ENCODE measurements at regions not wholly inside any gene's neighbourhood (a gene's known extent, or its start where the extent isn't known, plus 50 kb on each side); places are given as distances from the start of the nearest gene placed in this dataset.

- no peak for DNase-seq
- TF ChIP-seq CTCF (IDR thresholded peaks at IDR 0.05) = no peak
- no peaks in the 10 kb centered on the region for H3K4me1 ChIP-seq (ENCODE audit: low read depth)
- H3K4me3 ChIP-seq = no peak overlapping the region
- H3K9me3 ChIP-seq = no peaks in the 10 kb centered on the region
- ATAC-seq = no peak
- intact Hi-C loops (cut with DNase I, micrococcal nuclease) = no loop called here
- H3K36me3 ChIP-seq (ENCODE audit: low read depth) = no peaks in the 10 kb centered on the region
Observed at GRCh38 chr1:157288492-157288891, 150.3 kb upstream of the ETV3 start.

- no peaks in the 10 kb centered on the region for H3K36me3 ChIP-seq (ENCODE audit: low read depth)
- no peaks in the 10 kb centered on the region for H3K9me3 ChIP-seq
- no peaks in the 10 kb centered on the region for H3K4me1 ChIP-seq (ENCODE audit: low read depth)
- intact Hi-C loops (cut with DNase I, micrococcal nuclease) = no loop called here
- DNase-seq (no peak), ATAC-seq (no peak)
- no peak for TF ChIP-seq CTCF (IDR thresholded peaks at IDR 0.05)
- H3K4me3 ChIP-seq = no peak overlapping the region
Observed at GRCh38 chr1:157288006-157288405, 149.8 kb upstream of the ETV3 start.

GRCh38 chr1:157287462-157287861, 149.3 kb upstream of the ETV3 start:
- Histone ChIP-seq H3K9me3 (no peaks in the 10 kb centered on the region), H3K36me3 (ENCODE audit: low read depth) (no peaks in the 10 kb centered on the region), H3K4me3 (no peak overlapping the region), H3K4me1 (ENCODE audit: low read depth) (no peaks in the 10 kb centered on the region)
- no peak for TF ChIP-seq CTCF (IDR thresholded peaks at IDR 0.05)
- DNase-seq = no peak
- no peak for ATAC-seq
- intact Hi-C loops (cut with DNase I, micrococcal nuclease) = no loop called here

- intact Hi-C loops (cut with DNase I, micrococcal nuclease) = no loop called here
- Histone ChIP-seq H3K36me3 (ENCODE audit: low read depth) (no peaks in the 10 kb centered on the region), H3K4me1 (ENCODE audit: low read depth) (no peaks in the 10 kb centered on the region), H3K9me3 (no peaks in the 10 kb centered on the region), H3K4me3 (no peak overlapping the region)
- TF ChIP-seq CTCF (IDR thresholded peaks at IDR 0.05) = no peak
- ATAC-seq (no peak), DNase-seq (no peak)
Observed at GRCh38 chr1:157286646-157287420, 148.6 kb upstream of the ETV3 start.

- H3K9me3 ChIP-seq = no peaks in the 10 kb centered on the region
- no peak for DNase-seq
- ATAC-seq = no peak
- no peaks in the 10 kb centered on the region for H3K36me3 ChIP-seq (ENCODE audit: low read depth)
- H3K4me1 ChIP-seq (ENCODE audit: low read depth) = no peaks in the 10 kb centered on the region
- no peak overlapping the region for H3K4me3 ChIP-seq
- intact Hi-C loops (cut with DNase I, micrococcal nuclease) = no loop called here
- no peak for TF ChIP-seq CTCF (IDR thresholded peaks at IDR 0.05)
Observed at GRCh38 chr1:157286096-157286495, 147.9 kb upstream of the ETV3 start.

GRCh38 chr1:157284451-157284850, 146.3 kb upstream of the ETV3 start:
- Histone ChIP-seq H3K9me3 (no peaks in the 10 kb centered on the region), H3K36me3 (ENCODE audit: low read depth) (no peaks in the 10 kb centered on the region), H3K4me1 (ENCODE audit: low read depth) (no peaks in the 10 kb centered on the region), H3K4me3 (no peak overlapping the region)
- ATAC-seq (no peak), DNase-seq (no peak)
- intact Hi-C loops (cut with DNase I, micrococcal nuclease) = no loop called here
- no peak for TF ChIP-seq CTCF (IDR thresholded peaks at IDR 0.05)
